ENCODE measurements at regions not wholly inside any gene's neighbourhood (a gene's known extent, or its start where the extent isn't known, plus 50 kb on each side); places are given as distances from the start of the nearest gene placed in this dataset.
"Not testable (repeated sequence)": the region's sequence is repeated elsewhere in the genome, so short reads cannot be mapped to it uniquely, and the experiment has no call there.

- no peaks in the 10 kb centered on the region for H3K9me3 ChIP-seq
- H3K4me1 ChIP-seq (ENCODE audit: control insufficient read depth in 1 of 2, low read depth in 2 of 2): no peaks in the 10 kb centered on the region
- H3K27me3 ChIP-seq (replicated peaks; ENCODE audit: insufficient read depth): no peaks in the 10 kb centered on the region
- no peak overlapping the region for H3K4me3 ChIP-seq
- no peaks in the 10 kb centered on the region for H3K36me3 ChIP-seq
- TF ChIP-seq, protein P1, sequence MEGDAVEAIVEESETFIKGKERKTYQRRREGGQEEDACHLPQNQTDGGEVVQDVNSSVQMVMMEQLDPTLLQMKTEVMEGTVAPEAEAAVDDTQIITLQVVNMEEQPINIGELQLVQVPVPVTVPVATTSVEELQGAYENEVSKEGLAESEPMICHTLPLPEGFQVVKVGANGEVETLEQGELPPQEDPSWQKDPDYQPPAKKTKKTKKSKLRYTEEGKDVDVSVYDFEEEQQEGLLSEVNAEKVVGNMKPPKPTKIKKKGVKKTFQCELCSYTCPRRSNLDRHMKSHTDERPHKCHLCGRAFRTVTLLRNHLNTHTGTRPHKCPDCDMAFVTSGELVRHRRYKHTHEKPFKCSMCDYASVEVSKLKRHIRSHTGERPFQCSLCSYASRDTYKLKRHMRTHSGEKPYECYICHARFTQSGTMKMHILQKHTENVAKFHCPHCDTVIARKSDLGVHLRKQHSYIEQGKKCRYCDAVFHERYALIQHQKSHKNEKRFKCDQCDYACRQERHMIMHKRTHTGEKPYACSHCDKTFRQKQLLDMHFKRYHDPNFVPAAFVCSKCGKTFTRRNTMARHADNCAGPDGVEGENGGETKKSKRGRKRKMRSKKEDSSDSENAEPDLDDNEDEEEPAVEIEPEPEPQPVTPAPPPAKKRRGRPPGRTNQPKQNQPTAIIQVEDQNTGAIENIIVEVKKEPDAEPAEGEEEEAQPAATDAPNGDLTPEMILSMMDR (IDR thresholded peaks at IDR 0.05): no peak
- H3K27ac ChIP-seq: no peak overlapping the region
- ATAC-seq (ENCODE audit: insufficient number of reproducible peaks, low FRiP score, low read depth) (no peak), DNase-seq (ENCODE audit: low spot score) (no peak)
These were observed 1430.0 kb upstream of the PRMT6 start for GRCh38 chr1:105626276-105626987.

GRCh38 chr1:105631153-105631744, 1425.2 kb upstream of the PRMT6 start:
- H3K4me1 ChIP-seq (ENCODE audit: control insufficient read depth in 1 of 2, low read depth in 2 of 2); H3K9me3 ChIP-seq; H3K27ac ChIP-seq; H3K27me3 ChIP-seq (replicated peaks; ENCODE audit: insufficient read depth); DNase-seq (ENCODE audit: low spot score); H3K4me3 ChIP-seq; H3K36me3 ChIP-seq; ATAC-seq (ENCODE audit: insufficient number of reproducible peaks, low FRiP score, low read depth): not testable (repeated sequence)

- no peak for DNase-seq (ENCODE audit: low spot score)
- Histone ChIP-seq H3K4me1 (ENCODE audit: control insufficient read depth in 1 of 2, low read depth in 2 of 2) (no peaks in the 10 kb centered on the region), H3K27ac (no peak overlapping the region), H3K27me3 (replicated peaks; ENCODE audit: insufficient read depth) (no peaks in the 10 kb centered on the region), H3K4me3 (no peak overlapping the region), H3K9me3 (no peaks in the 10 kb centered on the region), H3K36me3 (no peaks in the 10 kb centered on the region)
- ATAC-seq (ENCODE audit: insufficient number of reproducible peaks, low FRiP score, low read depth): no peak
- TF ChIP-seq, protein P1 (IDR thresholded peaks at IDR 0.05): no peak
These were observed 1423.9 kb upstream of the PRMT6 start for GRCh38 chr1:105632342-105633196.

GRCh38 chr1:105636052-105636451, 1420.4 kb upstream of the PRMT6 start:
- H3K4me3 ChIP-seq: no peak overlapping the region
- no peak for ATAC-seq (ENCODE audit: insufficient number of reproducible peaks, low FRiP score, low read depth)
- H3K9me3 ChIP-seq: no peaks in the 10 kb centered on the region
- DNase-seq (ENCODE audit: low spot score): no peak
- TF ChIP-seq, protein P1 (IDR thresholded peaks at IDR 0.05): no peak
- H3K27me3 ChIP-seq (replicated peaks; ENCODE audit: insufficient read depth): no peaks in the 10 kb centered on the region
- no peaks in the 10 kb centered on the region for H3K36me3 ChIP-seq
- H3K27ac ChIP-seq: no peak overlapping the region
- H3K4me1 ChIP-seq (ENCODE audit: control insufficient read depth in 1 of 2, low read depth in 2 of 2): no peaks in the 10 kb centered on the region

DNA sequence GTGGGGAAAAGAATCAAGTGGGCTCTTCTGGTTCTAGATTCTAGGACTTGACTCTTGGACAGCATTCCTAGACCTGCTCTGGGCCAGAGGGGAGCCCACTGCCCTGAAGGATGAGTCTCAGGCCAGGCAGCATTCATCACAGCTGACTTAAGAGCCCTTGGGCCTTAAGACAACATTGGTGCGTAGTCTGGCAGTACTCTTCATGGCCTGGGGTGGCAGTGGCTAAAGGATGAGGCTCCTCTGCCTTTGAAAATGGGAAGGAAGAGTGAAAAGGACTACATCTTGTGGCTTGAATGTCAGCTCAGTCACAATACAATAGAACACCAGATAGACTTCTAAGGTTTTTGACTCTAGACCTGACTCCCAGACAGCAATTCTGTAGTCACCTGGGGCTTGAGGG, 1415.1 kb upstream of the PRMT6 start:
- Histone ChIP-seq H3K9me3 (no peaks in the 10 kb centered on the region), H3K4me3 (no peak overlapping the region), H3K4me1 (ENCODE audit: control insufficient read depth in 1 of 2, low read depth in 2 of 2) (no peaks in the 10 kb centered on the region), H3K27me3 (replicated peaks; ENCODE audit: insufficient read depth) (no peaks in the 10 kb centered on the region), H3K27ac (no peak overlapping the region), H3K36me3 (no peaks in the 10 kb centered on the region)
- ATAC-seq (ENCODE audit: insufficient number of reproducible peaks, low FRiP score, low read depth): no peak
- no peak for DNase-seq (ENCODE audit: low spot score)
- TF ChIP-seq, protein P1 (IDR thresholded peaks at IDR 0.05): no peak

Data from thoracic aorta (tissue), 2 donors.